Uterus (tissue), 2 donors: ENCODE measurements at regions not wholly inside any gene's neighbourhood (a gene's known extent, or its start where the extent isn't known, plus 50 kb on each side); places are given as distances from the start of the nearest gene placed in this dataset.

Experiments used
- POLR2A ChIP-seq, 2 donors: fragments of 450-650 bp; IDR thresholded peaks; one replicate each; pipeline ENCODE4 v1.6.1; 2016; ENCODE audit warnings: antibody characterized with exemption in 2 of 2, mild to moderate bottlenecking in 1 of 2, moderate library complexity in 1 of 2
- TF ChIP-seq, protein P1 (sequence below), 4 experiments: fragments of 200-600 bp in 2 of 4; fragments of 450-650 bp in 2 of 4; sonication (generic) in 2 of 4; IDR thresholded peaks; one replicate each; pipeline ENCODE4 v1.5.1; 2016 to 2019; ENCODE audit warnings: antibody characterized with exemption in 4 of 4, mild to moderate bottlenecking in 2 of 4, moderate library complexity in 1 of 4

DNA sequence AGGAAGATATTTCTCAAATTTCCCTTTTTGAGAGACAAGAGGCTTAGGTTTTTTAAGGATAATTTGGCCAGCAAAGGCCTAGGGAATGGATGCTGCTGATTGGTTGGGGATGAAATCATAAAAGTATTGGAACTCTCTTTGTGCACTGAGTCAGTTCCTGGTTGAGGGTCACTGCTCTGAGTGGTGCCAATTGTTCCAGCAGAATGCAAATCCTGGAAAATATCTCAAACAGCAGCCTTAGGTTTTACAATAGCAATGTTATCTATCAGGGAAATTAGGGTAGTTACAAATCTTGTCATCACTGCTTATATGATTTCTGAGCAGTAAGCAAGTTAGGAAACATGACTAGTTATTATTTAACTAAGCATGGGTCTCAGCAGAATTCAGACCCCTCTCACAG, 96.2 kb downstream of the RAD51AP2 start:
- TF ChIP-seq, protein P1, sequence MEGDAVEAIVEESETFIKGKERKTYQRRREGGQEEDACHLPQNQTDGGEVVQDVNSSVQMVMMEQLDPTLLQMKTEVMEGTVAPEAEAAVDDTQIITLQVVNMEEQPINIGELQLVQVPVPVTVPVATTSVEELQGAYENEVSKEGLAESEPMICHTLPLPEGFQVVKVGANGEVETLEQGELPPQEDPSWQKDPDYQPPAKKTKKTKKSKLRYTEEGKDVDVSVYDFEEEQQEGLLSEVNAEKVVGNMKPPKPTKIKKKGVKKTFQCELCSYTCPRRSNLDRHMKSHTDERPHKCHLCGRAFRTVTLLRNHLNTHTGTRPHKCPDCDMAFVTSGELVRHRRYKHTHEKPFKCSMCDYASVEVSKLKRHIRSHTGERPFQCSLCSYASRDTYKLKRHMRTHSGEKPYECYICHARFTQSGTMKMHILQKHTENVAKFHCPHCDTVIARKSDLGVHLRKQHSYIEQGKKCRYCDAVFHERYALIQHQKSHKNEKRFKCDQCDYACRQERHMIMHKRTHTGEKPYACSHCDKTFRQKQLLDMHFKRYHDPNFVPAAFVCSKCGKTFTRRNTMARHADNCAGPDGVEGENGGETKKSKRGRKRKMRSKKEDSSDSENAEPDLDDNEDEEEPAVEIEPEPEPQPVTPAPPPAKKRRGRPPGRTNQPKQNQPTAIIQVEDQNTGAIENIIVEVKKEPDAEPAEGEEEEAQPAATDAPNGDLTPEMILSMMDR (IDR thresholded peaks at IDR 0.05), result no peak
- TF ChIP-seq POLR2A (IDR thresholded peaks at IDR 0.05), result no peak
